DND-41 (cell line): ENCODE measurements at regions not wholly inside any gene's neighbourhood (a gene's known extent, or its start where the extent isn't known, plus 50 kb on each side); places are given as distances from the start of the nearest gene placed in this dataset.

Experiments
- ATAC-seq: fragments of 200-7000 bp; cut with Tn5 transposase; 3 replicates; pipeline ENCODE4 v1.9.1; 2021; ENCODE audit warnings: low read depth; ENCODE audit not compliant: insufficient read depth
- DNase-seq: peaks from one replicate; pipeline ENCODE4 v3.0.0-alpha.2; 2020
- H2AFZ ChIP-seq: 2 replicates; pipeline ENCODE4 v1.6.0; 2012; ENCODE audit warnings: low read depth, low read length
- H3K27ac ChIP-seq: 2 replicates; pipeline ENCODE4 v1.5.1; 2012; ENCODE audit warnings: low read length, inconsistent platforms
- H3K27me3 ChIP-seq: fragments of 200-600 bp; sonication (generic); 2 replicates; pipeline ENCODE4 v1.6.0; 2012; ENCODE audit warnings: low read length, mild to moderate bottlenecking, inconsistent platforms; ENCODE audit not compliant: insufficient read depth, poor library complexity
- H3K36me3 ChIP-seq: 2 replicates; pipeline ENCODE4 v1.5.1; 2012; ENCODE audit warnings: low read length, inconsistent platforms; ENCODE audit not compliant: insufficient read depth
- H3K4me1 ChIP-seq: 2 replicates; pipeline ENCODE4 v1.5.1; 2012; ENCODE audit warnings: mild to moderate bottlenecking, low read length; ENCODE audit not compliant: insufficient read depth
- H3K4me2 ChIP-seq: 2 replicates; pipeline ENCODE4 v1.6.0; 2012; ENCODE audit warnings: mild to moderate bottlenecking, moderate library complexity, low read length, inconsistent platforms; ENCODE audit not compliant: insufficient read depth
- H3K4me3 ChIP-seq, 2 experiments: fragments of 200-600 bp in 1 of 2; shearing (Covaris generic) in 1 of 2; 2 replicates each; pipeline ENCODE4 v1.5.1; 2012 to 2016; ENCODE audit warnings: inconsistent platforms in 2 of 2, low read length in 2 of 2, mild to moderate bottlenecking in 2 of 2, low read depth in 1 of 2, moderate library complexity in 1 of 2
- H3K79me2 ChIP-seq: 2 replicates; pipeline ENCODE4 v1.6.0; 2012; ENCODE audit warnings: low read length, inconsistent platforms; ENCODE audit not compliant: insufficient read depth
- H3K9ac ChIP-seq: 2 replicates; pipeline ENCODE4 v1.6.0; 2012; ENCODE audit warnings: low read depth, mild to moderate bottlenecking, inconsistent platforms, low read length, moderate library complexity
- H3K9me3 ChIP-seq: 2 replicates; pipeline ENCODE4 v1.5.1; 2012; ENCODE audit warnings: low read length, moderate library complexity, mild to moderate bottlenecking, inconsistent platforms; ENCODE audit not compliant: insufficient read depth, severe bottlenecking
- H4K20me1 ChIP-seq: 2 replicates; pipeline ENCODE4 v1.6.0; 2012; ENCODE audit warnings: low read length; ENCODE audit not compliant: insufficient read depth
- CTCF ChIP-seq: IDR thresholded peaks from 2 replicates; pipeline ENCODE4 v1.5.1; 2012; ENCODE audit warnings: borderline replicate concordance, low read length, moderate library complexity, mild to moderate bottlenecking; ENCODE audit not compliant: poor library complexity, severe bottlenecking; ENCODE audit errors: extremely low read depth
- EZH2 ChIP-seq: IDR thresholded peaks from 3 replicates; pipeline ENCODE4 v1.6.1; 2012; ENCODE audit warnings: borderline replicate concordance, low read depth, mild to moderate bottlenecking, moderate library complexity, low read length, inconsistent platforms; ENCODE audit not compliant: severe bottlenecking

GRCh38 chr6:9315966-9316650 is 880.8 kb upstream of the SLC35B3 start:
- Histone ChIP-seq H3K79me2 (no peaks in the 10 kb centered on the region), H3K4me1 (no peaks in the 10 kb centered on the region), H3K9me3 (no peaks in the 10 kb centered on the region), H3K9ac (no peak overlapping the region), H3K27ac (no peak overlapping the region), H3K27me3 (no peaks in the 10 kb centered on the region), H4K20me1 (no peaks in the 10 kb centered on the region), H3K4me3 (no peak overlapping the region), H2AFZ (no peak overlapping the region), H3K4me2 (no peak overlapping the region), H3K36me3 (no peaks in the 10 kb centered on the region)
- TF ChIP-seq CTCF (no peak), EZH2 (no peak)
- no peak for ATAC-seq
- DNase-seq = no peak

- Histone ChIP-seq H3K9me3 (no peaks in the 10 kb centered on the region), H3K27ac (no peak overlapping the region), H3K27me3 (no peaks in the 10 kb centered on the region), H4K20me1 (no peaks in the 10 kb centered on the region), H3K4me3 (no peak overlapping the region), H2AFZ (no peak overlapping the region), H3K79me2 (no peaks in the 10 kb centered on the region), H3K4me1 (no peaks in the 10 kb centered on the region), H3K9ac (no peak overlapping the region), H3K4me2 (no peak overlapping the region), H3K36me3 (no peaks in the 10 kb centered on the region)
- no peak for ATAC-seq
- TF ChIP-seq CTCF (no peak), EZH2 (no peak)
- no peak for DNase-seq
These were observed 872.9 kb upstream of the SLC35B3 start for GRCh38 chr6:9308284-9308683.

GRCh38 chr6:9307786-9308185 is 872.4 kb upstream of the SLC35B3 start:
- H2AFZ ChIP-seq = no peak overlapping the region
- DNase-seq = no peak
- H3K27me3 ChIP-seq = no peaks in the 10 kb centered on the region
- no peaks in the 10 kb centered on the region for H3K79me2 ChIP-seq
- H3K9me3 ChIP-seq = no peaks in the 10 kb centered on the region
- TF ChIP-seq EZH2 (no peak), CTCF (no peak)
- H3K27ac ChIP-seq = no peak overlapping the region
- no peaks in the 10 kb centered on the region for H4K20me1 ChIP-seq
- no peak overlapping the region for H3K4me2 ChIP-seq
- H3K9ac ChIP-seq = no peak overlapping the region
- no peak for ATAC-seq
- H3K4me3 ChIP-seq = no peak overlapping the region
- no peaks in the 10 kb centered on the region for H3K4me1 ChIP-seq
- H3K36me3 ChIP-seq = no peaks in the 10 kb centered on the region
